ENCODE measurements at regions not wholly inside any gene's neighbourhood (a gene's known extent, or its start where the extent isn't known, plus 50 kb on each side); places are given as distances from the start of the nearest gene placed in this dataset.

- Histone ChIP-seq H4K8ac (ENCODE audit: low read depth, low read length) (no peak overlapping the region), H3K9me3 (ENCODE audit: insufficient read depth, low read depth, low read length) (no peaks in the 10 kb centered on the region), H4K12ac (ENCODE audit: low read depth, low read length) (no peak overlapping the region), H2AFZ (ENCODE audit: insufficient read depth, low read length, poor library complexity) (no peak overlapping the region), H3K4me2 (ENCODE audit: low read length) (no peak overlapping the region), H3K4me3 (ENCODE audit: low read depth, low read length) (no peak overlapping the region), H3K18ac (ENCODE audit: low read length) (no peak overlapping the region), H3K36me3 (ENCODE audit: control insufficient read depth in 1 of 2, insufficient read depth in 2 of 2, low read length in 2 of 2) (no peaks in the 10 kb centered on the region), H2AK5ac (ENCODE audit: low read length) (no peak overlapping the region), H3K27me3 (ENCODE audit: insufficient read depth, low read length) (no peaks in the 10 kb centered on the region), H3K4ac (ENCODE audit: low read depth, low read length) (no peak overlapping the region), H3K9ac (ENCODE audit: low read length) (no peak overlapping the region), H3K14ac (ENCODE audit: low read length) (no peak overlapping the region), H3K79me1 (ENCODE audit: low read length) (no peaks in the 10 kb centered on the region), H3K23ac (ENCODE audit: low read length) (no peak overlapping the region), H4K91ac (ENCODE audit: low read depth, low read length) (no peak overlapping the region), H2BK12ac (ENCODE audit: low read length) (no peak overlapping the region), H3K27ac (ENCODE audit: low read depth, low read length) (no peak overlapping the region), H3K4me1 (ENCODE audit: control insufficient read depth in 1 of 2, insufficient read depth in 2 of 2, low read length in 2 of 2) (no peaks in the 10 kb centered on the region), H2BK120ac (ENCODE audit: insufficient read depth, low read length, poor library complexity) (no peak overlapping the region), H2BK5ac (ENCODE audit: low read depth, low read length, poor library complexity) (no peak overlapping the region), H3K79me2 (ENCODE audit: control insufficient read depth, insufficient read depth, low read length, poor library complexity) (no peaks in the 10 kb centered on the region)
- DNase-seq: no peak
- WGBS (ENCODE audit: extremely low coverage, insufficient coverage, insufficient read length): no CpG with 5 or more reads among the region's 7 CpGs
Measured at GRCh38 chr4:181860157-181860556, 383.0 kb upstream of the TENM3 start.

GRCh38 chr4:181860668-181861067, 382.5 kb upstream of the TENM3 start:
- H2BK120ac ChIP-seq (ENCODE audit: insufficient read depth, low read length, poor library complexity): no peak overlapping the region
- no peak overlapping the region for H3K14ac ChIP-seq (ENCODE audit: low read length)
- no peaks in the 10 kb centered on the region for H3K79me1 ChIP-seq (ENCODE audit: low read length)
- no peak overlapping the region for H3K18ac ChIP-seq (ENCODE audit: low read length)
- H3K27ac ChIP-seq (ENCODE audit: low read depth, low read length): no peak overlapping the region
- H2BK12ac ChIP-seq (ENCODE audit: low read length): no peak overlapping the region
- H4K12ac ChIP-seq (ENCODE audit: low read depth, low read length): no peak overlapping the region
- H3K4me3 ChIP-seq (ENCODE audit: low read depth, low read length): no peak overlapping the region
- no peak overlapping the region for H2AFZ ChIP-seq (ENCODE audit: insufficient read depth, low read length, poor library complexity)
- no peak overlapping the region for H2BK5ac ChIP-seq (ENCODE audit: low read depth, low read length, poor library complexity)
- H3K27me3 ChIP-seq (ENCODE audit: insufficient read depth, low read length): no peaks in the 10 kb centered on the region
- no peaks in the 10 kb centered on the region for H3K4me1 ChIP-seq (ENCODE audit: control insufficient read depth in 1 of 2, insufficient read depth in 2 of 2, low read length in 2 of 2)
- H3K79me2 ChIP-seq (ENCODE audit: control insufficient read depth, insufficient read depth, low read length, poor library complexity): no peaks in the 10 kb centered on the region
- H4K8ac ChIP-seq (ENCODE audit: low read depth, low read length): no peak overlapping the region
- H3K4ac ChIP-seq (ENCODE audit: low read depth, low read length): no peak overlapping the region
- no peak overlapping the region for H4K91ac ChIP-seq (ENCODE audit: low read depth, low read length)
- WGBS (ENCODE audit: extremely low coverage, insufficient coverage, insufficient read length): no CpG with 5 or more reads among the region's 4 CpGs
- no peak overlapping the region for H3K23ac ChIP-seq (ENCODE audit: low read length)
- no peak overlapping the region for H2AK5ac ChIP-seq (ENCODE audit: low read length)
- no peak overlapping the region for H3K9ac ChIP-seq (ENCODE audit: low read length)
- H3K9me3 ChIP-seq (ENCODE audit: insufficient read depth, low read depth, low read length): no peaks in the 10 kb centered on the region
- H3K36me3 ChIP-seq (ENCODE audit: control insufficient read depth in 1 of 2, insufficient read depth in 2 of 2, low read length in 2 of 2): no peaks in the 10 kb centered on the region
- H3K4me2 ChIP-seq (ENCODE audit: low read length): no peak overlapping the region
- no peak for DNase-seq

GRCh38 chr4:181863856-181864255, 379.3 kb upstream of the TENM3 start:
- no peaks in the 10 kb centered on the region for H3K9me3 ChIP-seq (ENCODE audit: insufficient read depth, low read depth, low read length)
- no peaks in the 10 kb centered on the region for H3K36me3 ChIP-seq (ENCODE audit: control insufficient read depth in 1 of 2, insufficient read depth in 2 of 2, low read length in 2 of 2)
- no peak overlapping the region for H3K9ac ChIP-seq (ENCODE audit: low read length)
- H3K4ac ChIP-seq (ENCODE audit: low read depth, low read length): no peak overlapping the region
- DNase-seq: no peak
- H3K4me3 ChIP-seq (ENCODE audit: low read depth, low read length): no peak overlapping the region
- H2AK5ac ChIP-seq (ENCODE audit: low read length): no peak overlapping the region
- no peak overlapping the region for H2BK120ac ChIP-seq (ENCODE audit: insufficient read depth, low read length, poor library complexity)
- no peaks in the 10 kb centered on the region for H3K79me2 ChIP-seq (ENCODE audit: control insufficient read depth, insufficient read depth, low read length, poor library complexity)
- H4K12ac ChIP-seq (ENCODE audit: low read depth, low read length): no peak overlapping the region
- no peak overlapping the region for H2BK5ac ChIP-seq (ENCODE audit: low read depth, low read length, poor library complexity)
- H3K27me3 ChIP-seq (ENCODE audit: insufficient read depth, low read length): no peaks in the 10 kb centered on the region
- H3K27ac ChIP-seq (ENCODE audit: low read depth, low read length): no peak overlapping the region
- H4K8ac ChIP-seq (ENCODE audit: low read depth, low read length): no peak overlapping the region
- no peak overlapping the region for H3K23ac ChIP-seq (ENCODE audit: low read length)
- no peak overlapping the region for H2AFZ ChIP-seq (ENCODE audit: insufficient read depth, low read length, poor library complexity)
- no peak overlapping the region for H3K18ac ChIP-seq (ENCODE audit: low read length)
- H3K4me1 ChIP-seq (ENCODE audit: control insufficient read depth in 1 of 2, insufficient read depth in 2 of 2, low read length in 2 of 2): no peaks in the 10 kb centered on the region
- no peak overlapping the region for H2BK12ac ChIP-seq (ENCODE audit: low read length)
- no peak overlapping the region for H3K14ac ChIP-seq (ENCODE audit: low read length)
- no peak overlapping the region for H3K4me2 ChIP-seq (ENCODE audit: low read length)
- WGBS (ENCODE audit: extremely low coverage, insufficient coverage, insufficient read length): no CpG with 5 or more reads among the region's 3 CpGs
- no peak overlapping the region for H4K91ac ChIP-seq (ENCODE audit: low read depth, low read length)
- no peaks in the 10 kb centered on the region for H3K79me1 ChIP-seq (ENCODE audit: low read length)

GRCh38 chr4:181870326-181870725, 372.9 kb upstream of the TENM3 start:
- no peak overlapping the region for H4K91ac ChIP-seq (ENCODE audit: low read depth, low read length)
- no peak overlapping the region for H2BK120ac ChIP-seq (ENCODE audit: insufficient read depth, low read length, poor library complexity)
- no peak overlapping the region for H3K14ac ChIP-seq (ENCODE audit: low read length)
- H3K18ac ChIP-seq (ENCODE audit: low read length): no peak overlapping the region
- WGBS (ENCODE audit: extremely low coverage, insufficient coverage, insufficient read length): no CpG with 5 or more reads among the region's 1 CpG
- DNase-seq: no peak
- no peak overlapping the region for H4K12ac ChIP-seq (ENCODE audit: low read depth, low read length)
- no peak overlapping the region for H3K4me2 ChIP-seq (ENCODE audit: low read length)
- no peaks in the 10 kb centered on the region for H3K9me3 ChIP-seq (ENCODE audit: insufficient read depth, low read depth, low read length)
- H2AK5ac ChIP-seq (ENCODE audit: low read length): no peak overlapping the region
- no peak overlapping the region for H2AFZ ChIP-seq (ENCODE audit: insufficient read depth, low read length, poor library complexity)
- no peak overlapping the region for H2BK12ac ChIP-seq (ENCODE audit: low read length)
- H3K27ac ChIP-seq (ENCODE audit: low read depth, low read length): no peak overlapping the region
- no peak overlapping the region for H3K9ac ChIP-seq (ENCODE audit: low read length)
- no peak overlapping the region for H3K4ac ChIP-seq (ENCODE audit: low read depth, low read length)
- no peak overlapping the region for H4K8ac ChIP-seq (ENCODE audit: low read depth, low read length)
- H3K27me3 ChIP-seq (ENCODE audit: insufficient read depth, low read length): no peaks in the 10 kb centered on the region
- H3K79me1 ChIP-seq (ENCODE audit: low read length): no peaks in the 10 kb centered on the region
- no peaks in the 10 kb centered on the region for H3K4me1 ChIP-seq (ENCODE audit: control insufficient read depth in 1 of 2, insufficient read depth in 2 of 2, low read length in 2 of 2)
- H3K36me3 ChIP-seq (ENCODE audit: control insufficient read depth in 1 of 2, insufficient read depth in 2 of 2, low read length in 2 of 2): no peaks in the 10 kb centered on the region
- H3K4me3 ChIP-seq (ENCODE audit: low read depth, low read length): no peak overlapping the region
- H3K23ac ChIP-seq (ENCODE audit: low read length): no peak overlapping the region
- no peaks in the 10 kb centered on the region for H3K79me2 ChIP-seq (ENCODE audit: control insufficient read depth, insufficient read depth, low read length, poor library complexity)
- no peak overlapping the region for H2BK5ac ChIP-seq (ENCODE audit: low read depth, low read length, poor library complexity)
